DND-41 (cell line): ENCODE measurements at regions not wholly inside any gene's neighbourhood (a gene's known extent, or its start where the extent isn't known, plus 50 kb on each side); places are given as distances from the start of the nearest gene placed in this dataset.

ENCODE experiments used
- EZH2 ChIP-seq: IDR thresholded peaks from 3 replicates; pipeline ENCODE4 v1.6.1; 2012; ENCODE audit warnings: borderline replicate concordance, low read depth, mild to moderate bottlenecking, moderate library complexity, low read length, inconsistent platforms; ENCODE audit not compliant: severe bottlenecking
- TF ChIP-seq, protein P1 (sequence below): IDR thresholded peaks from 2 replicates; pipeline ENCODE4 v1.5.1; 2012; ENCODE audit warnings: borderline replicate concordance, low read length, moderate library complexity, mild to moderate bottlenecking; ENCODE audit not compliant: poor library complexity, severe bottlenecking; ENCODE audit errors: extremely low read depth

- TF ChIP-seq, protein P1, sequence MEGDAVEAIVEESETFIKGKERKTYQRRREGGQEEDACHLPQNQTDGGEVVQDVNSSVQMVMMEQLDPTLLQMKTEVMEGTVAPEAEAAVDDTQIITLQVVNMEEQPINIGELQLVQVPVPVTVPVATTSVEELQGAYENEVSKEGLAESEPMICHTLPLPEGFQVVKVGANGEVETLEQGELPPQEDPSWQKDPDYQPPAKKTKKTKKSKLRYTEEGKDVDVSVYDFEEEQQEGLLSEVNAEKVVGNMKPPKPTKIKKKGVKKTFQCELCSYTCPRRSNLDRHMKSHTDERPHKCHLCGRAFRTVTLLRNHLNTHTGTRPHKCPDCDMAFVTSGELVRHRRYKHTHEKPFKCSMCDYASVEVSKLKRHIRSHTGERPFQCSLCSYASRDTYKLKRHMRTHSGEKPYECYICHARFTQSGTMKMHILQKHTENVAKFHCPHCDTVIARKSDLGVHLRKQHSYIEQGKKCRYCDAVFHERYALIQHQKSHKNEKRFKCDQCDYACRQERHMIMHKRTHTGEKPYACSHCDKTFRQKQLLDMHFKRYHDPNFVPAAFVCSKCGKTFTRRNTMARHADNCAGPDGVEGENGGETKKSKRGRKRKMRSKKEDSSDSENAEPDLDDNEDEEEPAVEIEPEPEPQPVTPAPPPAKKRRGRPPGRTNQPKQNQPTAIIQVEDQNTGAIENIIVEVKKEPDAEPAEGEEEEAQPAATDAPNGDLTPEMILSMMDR, result no peak
- no peak for TF ChIP-seq EZH2
Measured at GRCh38 chr5:143751342-143751741, 60.6 kb upstream of the HMHB1 start.
